ENCODE measurements at regions not wholly inside any gene's neighbourhood (a gene's known extent, or its start where the extent isn't known, plus 50 kb on each side); places are given as distances from the start of the nearest gene placed in this dataset.

DNA sequence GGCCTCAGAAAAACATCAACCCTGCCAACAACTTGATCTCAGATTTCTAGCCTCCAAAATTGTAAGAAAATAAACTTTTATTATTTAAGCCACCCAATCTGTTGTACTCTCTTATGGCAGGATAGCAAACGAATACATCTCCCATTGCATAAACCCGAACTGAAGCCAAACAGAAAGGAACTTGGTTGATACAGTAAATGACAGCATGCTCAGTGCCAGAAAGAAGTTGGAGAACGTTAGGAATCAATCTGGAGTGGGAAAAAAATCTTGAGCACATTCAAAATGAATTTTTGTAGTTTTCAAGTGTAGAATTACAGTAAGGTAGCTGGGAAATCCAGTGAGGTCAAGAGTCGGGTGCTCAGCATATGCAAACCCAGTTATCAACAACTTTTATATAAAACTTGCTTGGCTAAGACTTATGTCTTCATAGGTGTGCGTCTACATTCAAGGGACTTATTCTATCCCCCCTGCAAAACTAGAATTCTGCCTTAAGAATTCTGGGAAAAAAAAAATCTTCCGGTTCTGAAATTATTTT is 157.5 kb upstream of the ANKRD50 start:
- Histone ChIP-seq H3K27me3 (ENCODE audit: control insufficient read depth in 2 of 2, insufficient read depth in 2 of 2, low read length in 2 of 2) (no peaks in the 10 kb centered on the region), H3K4me3 (replicated peaks in 1 of 3; ENCODE audit: low read depth in 2 of 3, low read length in 3 of 3) (no peak overlapping the region), H2AFZ (ENCODE audit: insufficient read depth, low read depth, low read length, poor library complexity, severe bottlenecking) (no peak overlapping the region), H4K20me1 (ENCODE audit: insufficient read depth, low read length) (no peaks in the 10 kb centered on the region), H3K36me3 (replicated peaks in 1 of 2; ENCODE audit: control insufficient read depth in 1 of 2, insufficient read depth in 2 of 2, low read length in 2 of 2) (no peaks in the 10 kb centered on the region), H3K9ac (ENCODE audit: insufficient read depth, low read length, poor library complexity, severe bottlenecking) (no peak overlapping the region), H3K27ac (ENCODE audit: low read depth in 1 of 2, low read length in 2 of 2) (no peak overlapping the region), H3K9me3 (replicated peaks in 1 of 2; ENCODE audit: control insufficient read depth in 1 of 2, insufficient read depth in 1 of 2, low read length in 2 of 2) (peaks cover 0 to 2% of the 10 kb centered on the region in 2 donors), H3K79me2 (ENCODE audit: insufficient read depth, low read length) (no peaks in the 10 kb centered on the region), H3K4me2 (replicated peaks; ENCODE audit: extremely low read depth, low read length, poor library complexity, severe bottlenecking) (no peak overlapping the region), H3K4me1 (ENCODE audit: control insufficient read depth in 1 of 2, insufficient read depth in 2 of 2, low read length in 2 of 2) (no peaks in the 10 kb centered on the region)
- no peak overlapping the region for H3K4me3 Mint-ChIP-seq
- intact Hi-C loops (cut with micrococcal nuclease), result no loop called here
- peaks cover 0 to 9% (median 2%) of the 10 kb centered on the region in 7 donors for H3K9me3 Mint-ChIP-seq
- DNase-seq, result no peak
- H3K27ac Mint-ChIP-seq, result no peak overlapping the region
- no peaks in the 10 kb centered on the region for H3K4me1 Mint-ChIP-seq
- TF ChIP-seq, protein P1, sequence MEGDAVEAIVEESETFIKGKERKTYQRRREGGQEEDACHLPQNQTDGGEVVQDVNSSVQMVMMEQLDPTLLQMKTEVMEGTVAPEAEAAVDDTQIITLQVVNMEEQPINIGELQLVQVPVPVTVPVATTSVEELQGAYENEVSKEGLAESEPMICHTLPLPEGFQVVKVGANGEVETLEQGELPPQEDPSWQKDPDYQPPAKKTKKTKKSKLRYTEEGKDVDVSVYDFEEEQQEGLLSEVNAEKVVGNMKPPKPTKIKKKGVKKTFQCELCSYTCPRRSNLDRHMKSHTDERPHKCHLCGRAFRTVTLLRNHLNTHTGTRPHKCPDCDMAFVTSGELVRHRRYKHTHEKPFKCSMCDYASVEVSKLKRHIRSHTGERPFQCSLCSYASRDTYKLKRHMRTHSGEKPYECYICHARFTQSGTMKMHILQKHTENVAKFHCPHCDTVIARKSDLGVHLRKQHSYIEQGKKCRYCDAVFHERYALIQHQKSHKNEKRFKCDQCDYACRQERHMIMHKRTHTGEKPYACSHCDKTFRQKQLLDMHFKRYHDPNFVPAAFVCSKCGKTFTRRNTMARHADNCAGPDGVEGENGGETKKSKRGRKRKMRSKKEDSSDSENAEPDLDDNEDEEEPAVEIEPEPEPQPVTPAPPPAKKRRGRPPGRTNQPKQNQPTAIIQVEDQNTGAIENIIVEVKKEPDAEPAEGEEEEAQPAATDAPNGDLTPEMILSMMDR (IDR thresholded peaks at IDR 0.05), result no peak
- no peaks in the 10 kb centered on the region for H3K27me3 Mint-ChIP-seq (ENCODE audit: low read depth in 3 of 3)
- WGBS (ENCODE audit: insufficient coverage), result 83% methylated on average over 1 of the region's 6 CpGs
- H3K36me3 Mint-ChIP-seq, result no peaks in the 10 kb centered on the region

DNA sequence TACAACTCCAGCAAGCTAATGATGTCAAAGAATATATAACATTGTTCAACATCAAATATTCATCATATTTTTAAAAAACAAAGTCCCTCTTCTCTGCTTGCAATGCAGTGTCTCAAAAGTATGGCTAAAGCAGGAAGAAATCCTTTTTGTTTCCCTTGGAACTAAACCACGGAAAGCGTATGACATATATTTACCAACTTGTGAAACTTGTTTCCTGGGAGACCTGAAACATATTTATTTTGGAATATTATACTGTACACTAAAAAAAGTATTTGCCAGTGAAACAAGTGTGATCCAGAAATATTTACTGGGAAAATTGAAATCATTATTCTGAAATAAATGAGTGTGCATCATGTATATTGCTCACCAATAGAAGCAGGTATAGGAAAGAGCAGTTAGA is 156.0 kb upstream of the ANKRD50 start:
- Histone ChIP-seq H3K4me1 (ENCODE audit: control insufficient read depth in 1 of 2, insufficient read depth in 2 of 2, low read length in 2 of 2) (no peaks in the 10 kb centered on the region), H3K36me3 (replicated peaks in 1 of 2; ENCODE audit: control insufficient read depth in 1 of 2, insufficient read depth in 2 of 2, low read length in 2 of 2) (no peaks in the 10 kb centered on the region), H3K9ac (ENCODE audit: insufficient read depth, low read length, poor library complexity, severe bottlenecking) (no peak overlapping the region), H3K4me2 (replicated peaks; ENCODE audit: extremely low read depth, low read length, poor library complexity, severe bottlenecking) (no peak overlapping the region), H3K9me3 (replicated peaks in 1 of 2; ENCODE audit: control insufficient read depth in 1 of 2, insufficient read depth in 1 of 2, low read length in 2 of 2) (no peaks in the 10 kb centered on the region), H3K4me3 (replicated peaks in 1 of 3; ENCODE audit: low read depth in 2 of 3, low read length in 3 of 3) (no peak overlapping the region), H3K79me2 (ENCODE audit: insufficient read depth, low read length) (no peaks in the 10 kb centered on the region), H3K27me3 (ENCODE audit: control insufficient read depth in 2 of 2, insufficient read depth in 2 of 2, low read length in 2 of 2) (no peaks in the 10 kb centered on the region), H4K20me1 (ENCODE audit: insufficient read depth, low read length) (no peaks in the 10 kb centered on the region), H2AFZ (ENCODE audit: insufficient read depth, low read depth, low read length, poor library complexity, severe bottlenecking) (no peak overlapping the region), H3K27ac (ENCODE audit: low read depth in 1 of 2, low read length in 2 of 2) (no peak overlapping the region)
- TF ChIP-seq, protein P1 (IDR thresholded peaks at IDR 0.05), result no peak
- peaks cover 0 to 9% (median 2%) of the 10 kb centered on the region in 7 donors for H3K9me3 Mint-ChIP-seq
- intact Hi-C loops (cut with micrococcal nuclease), result no loop called here
- H3K27me3 Mint-ChIP-seq (ENCODE audit: low read depth in 3 of 3), result no peaks in the 10 kb centered on the region
- H3K27ac Mint-ChIP-seq, result no peak overlapping the region
- no peaks in the 10 kb centered on the region for H3K36me3 Mint-ChIP-seq
- DNase-seq, result no peak
- no CpG with 5 or more reads among the region's 2 CpGs for WGBS (ENCODE audit: insufficient coverage)
- no peak overlapping the region for H3K4me3 Mint-ChIP-seq
- H3K4me1 Mint-ChIP-seq, result no peaks in the 10 kb centered on the region
